ENCODE measurements at regions not wholly inside any gene's neighbourhood (a gene's known extent, or its start where the extent isn't known, plus 50 kb on each side); places are given as distances from the start of the nearest gene placed in this dataset.

GRCh38 chr11:29261831-29262230 is 755.0 kb downstream of the KCNA4 start:
- H4K20me1 ChIP-seq (ENCODE audit: control insufficient read depth, insufficient read depth, low read depth, low read length), result no peaks in the 10 kb centered on the region
- no peaks in the 10 kb centered on the region for H3K9me2 ChIP-seq (replicated peaks; ENCODE audit: control insufficient read depth, low read length)
- no peaks in the 10 kb centered on the region for H3K36me3 ChIP-seq (ENCODE audit: control insufficient read depth, low read length)
- no peak overlapping the region for H3K27ac ChIP-seq (ENCODE audit: low read depth, low read length)
- peaks cover 3% of the 10 kb centered on the region; the same call in 1 of the 2 replicates for H3K4me1 ChIP-seq (ENCODE audit: control insufficient read depth, low read length)
- H3F3A ChIP-seq (ENCODE audit: control insufficient read depth, insufficient read depth), result no peaks in the 10 kb centered on the region
- no peaks in the 10 kb centered on the region for H3K9me3 ChIP-seq (ENCODE audit: control insufficient read depth, insufficient read depth, low read length)
- no peaks in the 10 kb centered on the region for H3K27me3 ChIP-seq (ENCODE audit: control insufficient read depth, low read length)
- no peak for TF ChIP-seq CTCF (IDR thresholded peaks at IDR 0.05; ENCODE audit: low read depth, low read length, poor library complexity, severe bottlenecking)
- no peak for TF ChIP-seq EZH2phosphoT487 (IDR thresholded peaks at IDR 0.05; ENCODE audit: borderline replicate concordance, low read length)
- no peaks in the 10 kb centered on the region for H3K79me2 ChIP-seq (ENCODE audit: control insufficient read depth, low read length)
- H3K4me2 ChIP-seq (ENCODE audit: low read length), result no peak overlapping the region
- H3K4me3 ChIP-seq (ENCODE audit: low read length), result no peak overlapping the region

GRCh38 chr11:29260939-29261705 is 755.7 kb downstream of the KCNA4 start:
- H3K36me3 ChIP-seq (ENCODE audit: control insufficient read depth, low read length), result no peaks in the 10 kb centered on the region
- no peaks in the 10 kb centered on the region for H3K9me2 ChIP-seq (replicated peaks; ENCODE audit: control insufficient read depth, low read length)
- no peak for TF ChIP-seq EZH2phosphoT487 (IDR thresholded peaks at IDR 0.05; ENCODE audit: borderline replicate concordance, low read length)
- TF ChIP-seq CTCF (IDR thresholded peaks at IDR 0.05; ENCODE audit: low read depth, low read length, poor library complexity, severe bottlenecking), result no peak
- H3K79me2 ChIP-seq (ENCODE audit: control insufficient read depth, low read length), result no peaks in the 10 kb centered on the region
- H3K4me2 ChIP-seq (ENCODE audit: low read length), result no peak overlapping the region
- H3K27me3 ChIP-seq (ENCODE audit: control insufficient read depth, low read length), result no peaks in the 10 kb centered on the region
- no peak overlapping the region for H3K27ac ChIP-seq (ENCODE audit: low read depth, low read length)
- peaks cover 10% of the 10 kb centered on the region for H3K4me1 ChIP-seq (ENCODE audit: control insufficient read depth, low read length)
- H3K4me3 ChIP-seq (ENCODE audit: low read length), result no peak overlapping the region
- H3K9me3 ChIP-seq (ENCODE audit: control insufficient read depth, insufficient read depth, low read length), result no peaks in the 10 kb centered on the region
- no peaks in the 10 kb centered on the region for H4K20me1 ChIP-seq (ENCODE audit: control insufficient read depth, insufficient read depth, low read depth, low read length)
- H3F3A ChIP-seq (ENCODE audit: control insufficient read depth, insufficient read depth), result no peaks in the 10 kb centered on the region

- no peaks in the 10 kb centered on the region for H3K79me2 ChIP-seq (ENCODE audit: control insufficient read depth, low read length)
- H3K4me1 ChIP-seq (ENCODE audit: control insufficient read depth, low read length), result peaks cover 22% of the 10 kb centered on the region
- no peak overlapping the region for H3K27ac ChIP-seq (ENCODE audit: low read depth, low read length)
- no peaks in the 10 kb centered on the region for H3K9me3 ChIP-seq (ENCODE audit: control insufficient read depth, insufficient read depth, low read length)
- TF ChIP-seq EZH2phosphoT487 (IDR thresholded peaks at IDR 0.05; ENCODE audit: borderline replicate concordance, low read length), result no peak
- no peak for TF ChIP-seq CTCF (IDR thresholded peaks at IDR 0.05; ENCODE audit: low read depth, low read length, poor library complexity, severe bottlenecking)
- no peaks in the 10 kb centered on the region for H3F3A ChIP-seq (ENCODE audit: control insufficient read depth, insufficient read depth)
- H3K27me3 ChIP-seq (ENCODE audit: control insufficient read depth, low read length), result no peaks in the 10 kb centered on the region
- no peak overlapping the region for H3K4me2 ChIP-seq (ENCODE audit: low read length)
- H3K36me3 ChIP-seq (ENCODE audit: control insufficient read depth, low read length), result no peaks in the 10 kb centered on the region
- H4K20me1 ChIP-seq (ENCODE audit: control insufficient read depth, insufficient read depth, low read depth, low read length), result no peaks in the 10 kb centered on the region
- H3K9me2 ChIP-seq (replicated peaks; ENCODE audit: control insufficient read depth, low read length), result no peaks in the 10 kb centered on the region
- H3K4me3 ChIP-seq (ENCODE audit: low read length), result no peak overlapping the region
Observed at GRCh38 chr11:29258411-29258810, 758.4 kb downstream of the KCNA4 start.

All from DOHH2 (cell line).